Embryonic facial prominence (tissue), 1 donor: ENCODE measurements at regions not wholly inside any gene's neighbourhood (a gene's known extent, or its start where the extent isn't known, plus 50 kb on each side); places are given as distances from the start of the nearest gene placed in this dataset.

Experiments used
- DNase-seq: peaks from one replicate; pipeline ENCODE4 v3.0.0-alpha.2; 2016; ENCODE audit errors: extremely low spot score

- DNase-seq = no peak
Observed at GRCh38 chr2:226435146-226435545, 364.5 kb downstream of the IRS1 start.

GRCh38 chr2:226434702-226435101 lies 364.9 kb downstream of the IRS1 start:
- DNase-seq = no peak

GRCh38 chr2:226431288-226431948 lies 368.2 kb downstream of the IRS1 start:
- no peak for DNase-seq

DNA sequence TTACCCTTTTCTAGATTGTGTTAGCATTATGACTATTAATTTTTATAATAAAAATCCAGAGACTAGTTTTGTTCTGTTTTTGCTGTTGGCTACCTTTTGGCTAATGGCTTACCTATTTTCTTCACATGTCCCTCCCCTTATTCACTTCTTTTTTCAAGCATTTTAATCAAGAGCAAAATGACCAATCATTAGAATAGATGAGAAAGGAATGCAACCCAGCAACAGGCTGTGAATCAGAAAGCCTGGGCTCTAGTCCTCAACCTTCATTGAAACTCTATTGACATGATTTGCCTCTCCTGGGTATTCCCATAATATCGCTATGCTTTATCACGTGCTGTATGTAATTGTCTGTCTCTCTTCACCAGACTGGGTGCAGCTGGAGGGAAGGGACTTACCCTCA lies 370.1 kb downstream of the IRS1 start:
- no peak for DNase-seq

- no peak for DNase-seq
Observed at GRCh38 chr2:226427538-226428307, 371.9 kb downstream of the IRS1 start.

GRCh38 chr2:226426292-226426736 lies 373.3 kb downstream of the IRS1 start:
- no peak for DNase-seq

- no peak for DNase-seq
Observed at GRCh38 chr2:226424971-226425370, 374.6 kb downstream of the IRS1 start.

GRCh38 chr2:226423498-226423960 lies 376.1 kb downstream of the IRS1 start:
- DNase-seq = no peak

DNA sequence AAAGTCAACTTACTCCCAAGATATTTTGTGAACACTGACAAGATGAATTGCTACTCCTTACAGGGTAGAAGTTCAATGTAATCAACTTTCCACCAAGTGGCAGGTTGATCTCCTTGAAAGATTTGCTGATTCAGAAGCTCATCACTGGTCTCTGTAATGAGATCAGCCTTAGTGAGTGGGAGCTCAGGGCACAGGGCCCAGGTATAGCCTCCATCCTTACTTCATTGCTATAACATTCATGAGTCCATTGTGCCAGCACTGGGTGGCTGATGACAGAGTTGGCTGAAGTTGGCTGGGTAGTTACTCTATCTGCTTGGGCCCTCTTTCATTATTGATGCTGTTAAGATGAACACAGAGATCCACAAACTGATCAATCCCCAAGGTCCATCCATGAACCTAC lies 379.0 kb downstream of the IRS1 start:
- no peak for DNase-seq

DNA sequence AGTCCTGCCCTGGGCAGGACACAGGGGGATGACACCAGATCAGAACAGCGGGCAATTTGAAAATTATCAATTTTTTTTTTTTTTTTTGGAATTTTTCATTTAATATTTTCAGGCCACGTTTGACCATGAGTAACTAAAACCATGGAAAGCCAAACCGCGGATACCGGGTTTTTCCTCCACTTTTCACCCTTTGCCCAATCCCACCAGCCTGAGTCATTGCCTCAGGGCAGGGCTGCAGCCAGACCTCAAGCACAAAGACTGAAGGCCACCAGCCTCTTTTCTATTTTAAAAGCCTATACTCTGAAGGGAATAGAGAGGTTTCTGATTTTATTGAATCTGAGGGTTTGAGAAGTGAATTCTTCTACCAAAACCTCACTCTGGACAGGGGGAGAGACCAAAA lies 381.1 kb downstream of the IRS1 start:
- DNase-seq = no peak

- DNase-seq = no peak
Observed at GRCh38 chr2:226414335-226414734, 385.3 kb downstream of the IRS1 start.

- DNase-seq = no peak
Observed at GRCh38 chr2:226413498-226414130, 386.0 kb downstream of the IRS1 start.

DNA sequence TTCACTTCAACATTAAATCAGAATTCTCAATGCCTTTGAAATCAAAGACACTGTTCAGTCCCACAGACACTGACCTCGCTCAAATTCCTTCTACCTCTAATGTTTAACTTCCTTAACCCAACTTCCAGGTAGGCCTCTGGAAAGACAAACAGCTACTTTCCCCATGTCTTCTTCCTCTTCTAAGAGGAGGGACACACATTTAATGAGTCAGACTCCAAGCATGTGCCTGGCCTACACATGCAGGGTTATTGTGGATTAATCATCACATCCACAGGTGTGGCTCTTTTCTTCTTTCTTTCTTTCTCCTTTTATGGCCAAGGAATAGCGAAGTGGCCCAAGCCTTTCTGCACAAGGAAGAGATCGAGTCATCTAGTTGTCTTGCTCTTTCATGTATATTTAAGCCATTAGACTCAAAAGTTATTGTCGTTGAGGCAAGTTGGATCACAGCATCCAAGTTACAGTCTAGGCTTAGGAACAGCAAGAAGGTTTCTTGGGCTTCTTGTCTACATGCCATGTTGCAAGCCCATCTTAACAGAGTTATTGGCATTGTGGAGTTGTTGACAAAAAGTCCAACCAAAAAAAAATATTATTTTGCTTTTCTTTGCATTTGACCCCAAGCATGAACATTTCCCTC lies 387.8 kb downstream of the IRS1 start:
- DNase-seq = no peak

DNA sequence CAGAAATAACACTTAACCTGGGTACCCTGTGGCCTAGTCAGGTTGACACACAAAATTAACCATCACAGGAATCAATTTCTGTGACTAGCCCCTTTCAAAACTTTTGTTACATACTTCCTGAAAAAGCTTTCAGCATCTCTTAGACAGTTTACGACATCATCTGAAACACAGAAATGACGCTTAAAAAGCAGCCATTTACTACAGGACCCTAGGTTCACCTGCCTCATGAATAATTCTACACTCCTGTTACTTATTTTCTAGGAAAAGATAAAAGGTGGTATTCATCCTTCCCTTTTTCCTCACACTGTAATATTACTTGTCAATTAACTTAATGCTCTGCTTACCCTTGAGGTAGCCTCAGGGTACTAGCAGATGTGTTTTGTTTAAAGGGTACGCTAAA lies 388.4 kb downstream of the IRS1 start:
- DNase-seq = no peak

DNA sequence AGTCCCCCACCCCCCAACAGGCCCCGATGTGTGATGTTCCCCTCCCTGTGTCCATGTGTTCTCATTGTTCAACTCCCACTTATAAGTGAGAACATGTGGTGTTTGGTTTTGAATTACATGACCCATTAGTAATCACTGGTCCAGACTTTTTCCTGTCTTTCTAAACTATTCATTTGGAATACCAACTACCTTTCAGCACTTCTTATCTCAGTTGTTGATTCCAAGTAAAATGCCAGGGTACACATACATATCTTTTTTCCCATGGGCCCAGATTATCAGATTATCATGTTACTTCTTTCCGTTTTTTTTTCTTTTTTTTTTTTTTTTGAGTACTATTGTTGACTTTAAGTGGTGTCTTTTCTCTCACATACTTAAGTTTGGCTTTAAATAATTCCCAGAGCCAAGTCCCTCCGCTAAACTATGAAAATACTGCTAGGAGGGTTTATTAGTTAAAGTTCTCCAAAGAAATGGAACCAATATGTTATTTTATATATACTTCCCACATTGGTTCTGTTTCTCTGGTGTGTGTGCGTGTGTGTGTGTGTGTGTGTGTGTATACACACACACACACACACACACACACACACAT lies 389.3 kb downstream of the IRS1 start:
- no peak for DNase-seq

DNA sequence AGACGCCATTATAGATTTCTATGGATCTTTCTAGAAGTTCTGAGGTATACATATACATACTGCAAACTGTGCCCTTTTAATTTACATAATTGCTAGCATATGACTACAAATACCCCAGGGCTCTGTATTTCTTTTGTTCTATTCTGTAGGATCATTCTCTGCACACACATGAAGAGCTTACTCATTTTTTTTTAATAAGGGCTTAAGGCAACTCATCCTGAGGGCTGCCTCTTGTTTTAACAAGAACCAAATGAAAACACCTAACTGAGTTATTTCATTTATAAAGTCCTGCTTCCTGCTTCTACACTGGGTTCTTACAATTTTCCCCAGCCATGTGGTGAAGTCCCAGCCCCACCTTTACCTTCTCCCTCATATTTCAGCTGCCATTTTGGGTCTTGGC lies 390.5 kb downstream of the IRS1 start:
- no peak for DNase-seq

GRCh38 chr2:226408141-226408540 lies 391.5 kb downstream of the IRS1 start:
- no peak for DNase-seq

DNA sequence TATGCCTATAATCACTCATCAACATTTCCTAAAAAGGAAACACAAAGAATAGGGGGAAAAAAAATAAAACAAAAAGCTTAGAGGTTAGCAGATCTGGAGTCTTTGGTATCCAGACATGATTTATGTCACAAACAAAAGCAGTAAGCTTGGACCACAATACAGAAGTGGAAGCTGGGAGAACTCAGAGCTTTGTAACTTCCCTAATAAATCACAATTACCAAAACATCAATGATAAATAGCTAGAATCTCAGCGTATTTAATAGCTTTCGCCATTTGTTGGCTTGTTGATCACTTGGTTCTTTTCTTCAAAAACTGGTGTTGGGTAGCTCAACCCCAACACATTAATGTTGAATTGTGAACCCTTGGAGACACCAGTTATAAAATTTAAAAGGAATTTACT lies 392.5 kb downstream of the IRS1 start:
- no peak for DNase-seq

GRCh38 chr2:226405465-226405864 lies 394.2 kb downstream of the IRS1 start:
- no peak for DNase-seq

GRCh38 chr2:226403369-226403768 lies 396.3 kb downstream of the IRS1 start:
- DNase-seq = no peak

- DNase-seq = no peak
Observed at GRCh38 chr2:226399006-226399405, 400.6 kb downstream of the IRS1 start.

DNA sequence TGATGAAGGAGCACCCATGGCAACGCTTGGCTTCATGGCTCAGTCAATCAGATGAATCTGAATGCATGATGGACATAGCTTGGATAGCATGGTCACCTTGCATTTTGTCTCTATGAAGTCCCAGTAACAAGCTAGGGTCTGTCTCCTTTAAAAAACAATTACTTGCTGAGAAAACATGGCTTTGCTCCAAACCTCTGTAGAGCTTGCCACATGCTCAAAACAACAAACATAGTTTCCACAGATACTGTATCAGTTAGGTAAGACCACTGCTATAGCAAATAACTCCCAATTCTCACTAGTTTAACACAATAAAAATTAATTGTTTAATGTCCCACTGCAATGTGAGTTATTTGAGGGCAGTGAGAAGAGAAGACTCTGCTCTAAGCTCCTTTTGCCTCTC lies 401.0 kb downstream of the IRS1 start:
- DNase-seq = no peak
